SK-N-SH treated with all-trans-retinoic acid at 6 μM for 48 hours (cell line): ENCODE measurements at regions not wholly inside any gene's neighbourhood (a gene's known extent, or its start where the extent isn't known, plus 50 kb on each side); places are given as distances from the start of the nearest gene placed in this dataset.

ENCODE experiments used
- BACH2 ChIP-seq: fragments of 250-450 bp; sonication (Bioruptor Pico); IDR thresholded peaks from 2 replicates; pipeline ENCODE4 v1.9.0; 2021; ENCODE audit warnings: mild to moderate bottlenecking, borderline replicate concordance
- CREB5 ChIP-seq: fragments of 250-450 bp; sonication (Bioruptor Pico); IDR thresholded peaks from 2 replicates; pipeline ENCODE4 v1.5.1; 2020; ENCODE audit warnings: low read depth, mild to moderate bottlenecking, moderate library complexity
- RARB ChIP-seq: fragments of 250-450 bp; sonication (Bioruptor Pico); IDR thresholded peaks from 2 replicates; pipeline ENCODE4 v1.8.0; 2021; ENCODE audit warnings: mild to moderate bottlenecking, moderate library complexity
- ZFP3 ChIP-seq: fragments of 250-450 bp; sonication (Bioruptor Pico); IDR thresholded peaks from 2 replicates; pipeline ENCODE4 v1.5.0; 2020; ENCODE audit warnings: mild to moderate bottlenecking, moderate library complexity
- ZFP30 ChIP-seq: fragments of 450-650 bp; formaldehyde crosslinking; IDR thresholded peaks from 2 replicates; pipeline ENCODE4 v1.5.0; 2022; ENCODE audit warnings: mild to moderate bottlenecking, moderate library complexity
- ZNF565 ChIP-seq: fragments of 450-650 bp; formaldehyde crosslinking; conservative IDR thresholded peaks from 2 replicates; pipeline ENCODE4 v1.5.0; 2020; ENCODE audit warnings: low read depth, mild to moderate bottlenecking, moderate library complexity

GRCh38 chr14:99055816-99056215 lies 216.2 kb downstream of the BCL11B start:
- no peak for TF ChIP-seq CREB5 (CRISPR knock-in tag)
- TF ChIP-seq ZFP30 (CRISPR knock-in tag), result no peak
- TF ChIP-seq RARB, result no peak
- TF ChIP-seq BACH2, result no peak
- TF ChIP-seq ZFP3 (CRISPR knock-in tag), result no peak
- TF ChIP-seq ZNF565 (CRISPR knock-in tag), result no peak
